Natural killer cell (primary cell): ENCODE measurements at regions not wholly inside any gene's neighbourhood (a gene's known extent, or its start where the extent isn't known, plus 50 kb on each side); places are given as distances from the start of the nearest gene placed in this dataset.
"Not testable (repeated sequence)": the region's sequence is repeated elsewhere in the genome, so short reads cannot be mapped to it uniquely, and the experiment has no call there.

Source experiments
- ATAC-seq, 3 donors: fragments of 150-1000 bp in 2 of 3; fragments of 200-7000 bp in 1 of 3; cut with Tn5 transposase; 1 replicate in 1 of 3; 2 replicates in 2 of 3; pipeline ENCODE4 v1.10.0; 2021; ENCODE audit warnings: mild to moderate bottlenecking in 2 of 3, moderate library complexity in 2 of 3
- DNase-seq, 2 donors: peaks; one replicate each; pipeline versions ENCODE4 v3.0.0 to v3.0.0-alpha.2; 2013 to 2021; ENCODE audit warnings: mixed read lengths in 1 of 2
- H3K27ac ChIP-seq: one replicate; pipeline ENCODE4 v1.5.1; 2013; ENCODE audit warnings: mild to moderate bottlenecking, low read length
- H3K27me3 ChIP-seq: one replicate; pipeline ENCODE4 v1.6.1; 2013; ENCODE audit warnings: low read length; ENCODE audit not compliant: control insufficient read depth, insufficient read depth
- H3K36me3 ChIP-seq: one replicate; pipeline ENCODE4 v1.6.1; 2013; ENCODE audit warnings: low read length; ENCODE audit not compliant: control insufficient read depth, insufficient read depth
- H3K4me1 ChIP-seq: one replicate; pipeline ENCODE4 v1.6.1; 2013; ENCODE audit warnings: low read length; ENCODE audit not compliant: control insufficient read depth, insufficient read depth
- H3K4me3 ChIP-seq: one replicate; pipeline ENCODE4 v1.5.1; 2013; ENCODE audit warnings: low read length
- H3K9me3 ChIP-seq: one replicate; pipeline ENCODE4 v1.6.1; 2013; ENCODE audit warnings: low read length; ENCODE audit not compliant: control insufficient read depth, insufficient read depth
- H3K27ac Mint-ChIP-seq, 2 donors: one replicate each; pipeline ENCODE4 v1.8.0; 2022; ENCODE audit warnings: mild to moderate bottlenecking in 2 of 2, mixed read lengths in 2 of 2, moderate library complexity in 1 of 2
- H3K27me3 Mint-ChIP-seq, 2 donors: one replicate each; pipeline ENCODE4 v1.8.0; 2022; ENCODE audit warnings: low read depth in 2 of 2, mixed read lengths in 2 of 2
- H3K36me3 Mint-ChIP-seq: one replicate; pipeline ENCODE4 v1.8.0; 2022; ENCODE audit warnings: mixed read lengths
- H3K4me1 Mint-ChIP-seq, 2 donors: one replicate each; pipeline ENCODE4 v1.8.0; 2022; ENCODE audit warnings: mixed read lengths in 2 of 2
- H3K4me3 Mint-ChIP-seq: one replicate; pipeline ENCODE4 v1.8.0; 2022; ENCODE audit warnings: mild to moderate bottlenecking, moderate library complexity, mixed read lengths
- H3K9me3 Mint-ChIP-seq, 2 donors: one replicate each; pipeline ENCODE4 v1.8.0; 2022; ENCODE audit warnings: mixed read lengths in 2 of 2
- WGBS: methylation state at CpG from one replicate; pipeline ENCODE4 v1.1.7; 2013; ENCODE audit warnings: missing lambda C conversion rate; ENCODE audit not compliant: insufficient coverage; 5-methylcytosine and 5-hydroxymethylcytosine counted together
- intact Hi-C: fragments of 100-400 bp; cut with micrococcal nuclease; formaldehyde crosslinking; loops from one replicate; pipeline ENCODE4 v1.14.2; 2022
- TF ChIP-seq, protein P1 (sequence below): fragments of 200-600 bp; IDR thresholded peaks from one replicate; pipeline ENCODE4 v1.8.0; 2022; ENCODE audit warnings: antibody characterized with exemption

DNA sequence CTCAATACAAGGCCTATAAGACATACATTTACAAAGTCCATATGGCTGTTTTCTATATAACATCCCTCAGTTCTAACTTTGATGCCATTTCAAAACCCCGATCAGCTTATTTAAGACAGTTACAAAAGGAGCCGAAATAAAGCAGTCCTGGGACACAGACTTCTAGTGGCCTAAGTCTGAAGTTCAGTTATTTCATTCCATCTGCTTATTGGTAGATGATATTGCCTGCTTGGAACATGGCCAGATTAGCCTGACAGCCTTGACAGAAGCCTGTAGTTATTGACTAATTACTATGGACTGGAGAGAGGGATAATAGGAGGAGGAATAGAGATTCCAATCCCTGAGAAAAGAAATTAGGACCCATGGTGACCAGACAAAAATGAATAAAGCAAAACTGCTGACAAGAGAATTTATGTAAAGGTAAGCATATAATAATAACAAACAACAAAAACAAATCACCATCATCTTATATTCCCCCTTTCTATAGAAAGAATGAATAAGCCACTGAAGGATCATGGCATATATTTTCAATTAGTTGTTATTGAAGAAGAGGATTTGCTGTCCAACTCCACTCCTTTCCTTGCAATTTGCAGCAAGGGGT is 206.3 kb upstream of the TOM1L1 start:
- Histone ChIP-seq H3K4me1 (no peaks in the 10 kb centered on the region), H3K27ac (no peak overlapping the region), H3K36me3 (no peaks in the 10 kb centered on the region), H3K9me3 (no peaks in the 10 kb centered on the region), H3K27me3 (no peaks in the 10 kb centered on the region), H3K4me3 (no peak overlapping the region)
- Mint-ChIP-seq H3K9me3 (peaks cover 0 to 3% of the 10 kb centered on the region in 2 donors), H3K4me1 (no peaks in the 10 kb centered on the region), H3K27ac (no peak overlapping the region), H3K27me3 (no peaks in the 10 kb centered on the region), H3K4me3 (no peak overlapping the region), H3K36me3 (peaks cover 5% of the 10 kb centered on the region)
- 93% methylated on average over 2 of the region's 2 CpGs for WGBS
- ATAC-seq, result no peak
- DNase-seq, result no peak
- TF ChIP-seq, protein P1, sequence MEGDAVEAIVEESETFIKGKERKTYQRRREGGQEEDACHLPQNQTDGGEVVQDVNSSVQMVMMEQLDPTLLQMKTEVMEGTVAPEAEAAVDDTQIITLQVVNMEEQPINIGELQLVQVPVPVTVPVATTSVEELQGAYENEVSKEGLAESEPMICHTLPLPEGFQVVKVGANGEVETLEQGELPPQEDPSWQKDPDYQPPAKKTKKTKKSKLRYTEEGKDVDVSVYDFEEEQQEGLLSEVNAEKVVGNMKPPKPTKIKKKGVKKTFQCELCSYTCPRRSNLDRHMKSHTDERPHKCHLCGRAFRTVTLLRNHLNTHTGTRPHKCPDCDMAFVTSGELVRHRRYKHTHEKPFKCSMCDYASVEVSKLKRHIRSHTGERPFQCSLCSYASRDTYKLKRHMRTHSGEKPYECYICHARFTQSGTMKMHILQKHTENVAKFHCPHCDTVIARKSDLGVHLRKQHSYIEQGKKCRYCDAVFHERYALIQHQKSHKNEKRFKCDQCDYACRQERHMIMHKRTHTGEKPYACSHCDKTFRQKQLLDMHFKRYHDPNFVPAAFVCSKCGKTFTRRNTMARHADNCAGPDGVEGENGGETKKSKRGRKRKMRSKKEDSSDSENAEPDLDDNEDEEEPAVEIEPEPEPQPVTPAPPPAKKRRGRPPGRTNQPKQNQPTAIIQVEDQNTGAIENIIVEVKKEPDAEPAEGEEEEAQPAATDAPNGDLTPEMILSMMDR, result no peak
- intact Hi-C loops, result no loop called here

DNA sequence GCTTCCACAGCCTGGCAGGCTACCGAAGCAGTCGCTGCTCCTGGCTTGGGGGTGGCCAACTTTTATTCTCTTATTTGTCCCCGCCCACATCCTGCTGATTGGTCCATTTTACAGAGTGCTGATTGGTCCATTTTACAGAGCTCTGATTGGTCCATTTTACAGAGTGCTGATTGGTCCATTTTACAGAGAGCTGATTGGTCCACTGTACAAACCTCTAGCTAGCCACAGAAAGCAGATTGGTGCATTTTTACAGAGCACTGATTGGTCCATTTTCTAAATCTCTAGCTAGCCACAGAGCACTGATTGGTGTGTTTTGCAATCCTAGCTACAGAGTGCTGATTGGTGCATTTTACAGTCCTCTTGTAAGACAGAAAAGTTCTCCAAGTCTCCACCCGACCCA is 187.9 kb upstream of the TOM1L1 start:
- H3K27me3 Mint-ChIP-seq, H3K4me3 ChIP-seq, H3K4me3 Mint-ChIP-seq, H3K27me3 ChIP-seq, intact Hi-C loops, ATAC-seq, H3K36me3 ChIP-seq, H3K4me1 ChIP-seq, H3K9me3 ChIP-seq, H3K27ac Mint-ChIP-seq, H3K4me1 Mint-ChIP-seq, H3K9me3 Mint-ChIP-seq, DNase-seq, H3K36me3 Mint-ChIP-seq, H3K27ac ChIP-seq: not testable (repeated sequence)
- WGBS, result 58% methylated on average over 4 of the region's 4 CpGs

DNA sequence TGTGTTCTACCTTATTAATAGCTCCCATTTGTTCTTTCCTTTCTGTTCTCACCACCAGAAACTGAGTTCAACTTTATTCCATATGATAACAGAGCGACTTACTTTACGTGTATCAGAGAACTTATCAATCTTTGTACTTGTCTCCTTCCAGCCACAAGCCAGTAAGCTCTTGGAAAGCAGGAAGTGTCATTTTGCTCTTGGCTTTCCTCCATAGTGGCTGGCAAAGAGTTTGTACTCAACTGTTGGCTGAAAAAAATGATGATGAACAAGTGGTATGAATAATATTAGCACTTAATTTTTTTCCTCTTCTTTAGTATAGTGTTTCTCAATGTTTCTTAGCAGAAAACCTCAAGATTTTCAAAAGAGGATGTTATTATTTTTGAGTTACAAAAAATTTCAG is 182.4 kb upstream of the TOM1L1 start:
- Mint-ChIP-seq H3K27me3 (no peaks in the 10 kb centered on the region), H3K9me3 (peaks cover 5 to 13% of the 10 kb centered on the region in 2 donors), H3K36me3 (no peaks in the 10 kb centered on the region), H3K4me3 (no peak overlapping the region), H3K27ac (no peak overlapping the region), H3K4me1 (no peaks in the 10 kb centered on the region)
- TF ChIP-seq, protein P1, result no peak
- 92% methylated on average over 2 of the region's 2 CpGs for WGBS
- ATAC-seq, result no peak
- intact Hi-C loops, result no loop called here
- Histone ChIP-seq H3K4me3 (no peak overlapping the region), H3K36me3 (no peaks in the 10 kb centered on the region), H3K27ac (no peak overlapping the region), H3K27me3 (no peaks in the 10 kb centered on the region), H3K9me3 (no peaks in the 10 kb centered on the region), H3K4me1 (no peaks in the 10 kb centered on the region)
- no peak for DNase-seq

DNA sequence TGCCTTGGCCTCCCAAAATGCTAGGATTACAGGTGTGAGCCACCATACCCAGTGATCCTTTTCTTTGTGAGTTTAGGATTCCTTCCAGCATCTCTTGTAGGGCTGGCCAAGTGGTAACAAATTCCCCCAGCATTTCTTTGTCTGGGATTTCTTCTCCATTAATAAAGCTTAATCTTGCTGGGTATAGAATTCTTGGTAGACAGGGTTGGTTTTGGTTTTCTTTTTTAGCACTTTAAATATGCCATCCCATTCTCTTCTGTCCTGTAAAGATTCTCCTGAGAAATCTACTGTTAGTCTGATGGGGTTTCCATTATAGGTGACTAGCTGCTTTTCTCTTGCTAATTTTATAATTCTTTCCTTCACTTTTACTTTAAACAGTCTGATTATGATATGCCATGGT is 173.0 kb upstream of the TOM1L1 start:
- Mint-ChIP-seq H3K36me3 (peaks cover 38% of the 10 kb centered on the region), H3K27me3 (no peaks in the 10 kb centered on the region), H3K9me3 (peaks cover 11 to 25% of the 10 kb centered on the region in 2 donors), H3K27ac (no peak overlapping the region), H3K4me3 (no peak overlapping the region), H3K4me1 (no peaks in the 10 kb centered on the region)
- TF ChIP-seq, protein P1, result no peak
- H3K4me3 ChIP-seq, result no peak overlapping the region
- ATAC-seq (no peak), DNase-seq (no peak)
- no peaks in the 10 kb centered on the region for H3K36me3 ChIP-seq
- peaks cover 8% of the 10 kb centered on the region for H3K9me3 ChIP-seq
- H3K27me3 ChIP-seq, result no peaks in the 10 kb centered on the region
- H3K4me1 ChIP-seq, result no peaks in the 10 kb centered on the region
- intact Hi-C loops, result no loop called here
- H3K27ac ChIP-seq, result no peak overlapping the region
